ENCODE measurements at regions not wholly inside any gene's neighbourhood (a gene's known extent, or its start where the extent isn't known, plus 50 kb on each side); places are given as distances from the start of the nearest gene placed in this dataset.

GRCh38 chr6:150715133-150715532 lies 115.4 kb downstream of the PLEKHG1 start:
- DNase-seq (ENCODE audit: insufficient read length) (no peak), FAIRE-seq (no peak)
- TF ChIP-seq POLR2A (IDR thresholded peaks at IDR 0.05; ENCODE audit: low read depth, low read length) (no peak), TAF1 (IDR thresholded peaks at IDR 0.05; ENCODE audit: borderline replicate concordance, low read depth, low read length) (no peak), POLR2AphosphoS5 (IDR thresholded peaks at IDR 0.05; ENCODE audit: low read depth, low read length) (no peak)

GRCh38 chr6:150717419-150717818 lies 117.7 kb downstream of the PLEKHG1 start:
- DNase-seq (ENCODE audit: insufficient read length) = no peak
- FAIRE-seq = no peak
- no peak for TF ChIP-seq TAF1 (IDR thresholded peaks at IDR 0.05; ENCODE audit: borderline replicate concordance, low read depth, low read length)

- no peak for FAIRE-seq
- TF ChIP-seq POLR2A (IDR thresholded peaks at IDR 0.05; ENCODE audit: low read depth, low read length) (no peak), POLR2AphosphoS5 (IDR thresholded peaks at IDR 0.05; ENCODE audit: low read depth, low read length) (no peak), TAF1 (IDR thresholded peaks at IDR 0.05; ENCODE audit: borderline replicate concordance, low read depth, low read length) (no peak)
- DNase-seq (ENCODE audit: insufficient read length) = no peak
These were observed 119.5 kb downstream of the PLEKHG1 start for GRCh38 chr6:150719099-150719766.

GRCh38 chr6:150719831-150720230 lies 120.1 kb downstream of the PLEKHG1 start:
- FAIRE-seq (no peak), DNase-seq (ENCODE audit: insufficient read length) (no peak)
- TF ChIP-seq POLR2AphosphoS5 (IDR thresholded peaks at IDR 0.05; ENCODE audit: low read depth, low read length) = no peak
- no peak for TF ChIP-seq POLR2A (IDR thresholded peaks at IDR 0.05; ENCODE audit: low read depth, low read length)

GRCh38 chr6:150720774-150721233 lies 121.1 kb downstream of the PLEKHG1 start:
- FAIRE-seq (peak; percentile 78), DNase-seq (ENCODE audit: insufficient read length) (peak; percentile 25)
- TF ChIP-seq TAF1 (IDR thresholded peaks at IDR 0.05; ENCODE audit: borderline replicate concordance, low read depth, low read length) (no peak), POLR2A (IDR thresholded peaks at IDR 0.05; ENCODE audit: low read depth, low read length) (no peak), POLR2AphosphoS5 (IDR thresholded peaks at IDR 0.05; ENCODE audit: low read depth, low read length) (no peak)

GRCh38 chr6:150721418-150722266 lies 122.0 kb downstream of the PLEKHG1 start:
- no peak for TF ChIP-seq POLR2AphosphoS5 (IDR thresholded peaks at IDR 0.05; ENCODE audit: low read depth, low read length)
- TF ChIP-seq POLR2A (IDR thresholded peaks at IDR 0.05; ENCODE audit: low read depth, low read length) = no peak
- TF ChIP-seq TAF1 (IDR thresholded peaks at IDR 0.05; ENCODE audit: borderline replicate concordance, low read depth, low read length) = no peak
- FAIRE-seq (no peak), DNase-seq (ENCODE audit: insufficient read length) (no peak)

- no peak for DNase-seq (ENCODE audit: insufficient read length)
- TF ChIP-seq TAF1 (IDR thresholded peaks at IDR 0.05; ENCODE audit: borderline replicate concordance, low read depth, low read length) (no peak), POLR2AphosphoS5 (IDR thresholded peaks at IDR 0.05; ENCODE audit: low read depth, low read length) (no peak), POLR2A (IDR thresholded peaks at IDR 0.05; ENCODE audit: low read depth, low read length) (no peak)
- no peak for FAIRE-seq
These were observed 123.1 kb downstream of the PLEKHG1 start for GRCh38 chr6:150722614-150723344.

- FAIRE-seq (no peak), DNase-seq (ENCODE audit: insufficient read length) (no peak)
- TF ChIP-seq POLR2A (IDR thresholded peaks at IDR 0.05; ENCODE audit: low read depth, low read length) = no peak
- TF ChIP-seq POLR2AphosphoS5 (IDR thresholded peaks at IDR 0.05; ENCODE audit: low read depth, low read length) = no peak
- no peak for TF ChIP-seq TAF1 (IDR thresholded peaks at IDR 0.05; ENCODE audit: borderline replicate concordance, low read depth, low read length)
These were observed 123.6 kb downstream of the PLEKHG1 start for GRCh38 chr6:150723345-150723658.

- TF ChIP-seq POLR2A (IDR thresholded peaks at IDR 0.05; ENCODE audit: low read depth, low read length) (no peak), TAF1 (IDR thresholded peaks at IDR 0.05; ENCODE audit: borderline replicate concordance, low read depth, low read length) (no peak), POLR2AphosphoS5 (IDR thresholded peaks at IDR 0.05; ENCODE audit: low read depth, low read length) (no peak)
- FAIRE-seq (no peak), DNase-seq (ENCODE audit: insufficient read length) (no peak)
These were observed 124.2 kb downstream of the PLEKHG1 start for GRCh38 chr6:150723857-150724256.

GRCh38 chr6:150725795-150726194 lies 126.1 kb downstream of the PLEKHG1 start:
- DNase-seq (ENCODE audit: insufficient read length) (no peak), FAIRE-seq (no peak)
- TF ChIP-seq TAF1 (IDR thresholded peaks at IDR 0.05; ENCODE audit: borderline replicate concordance, low read depth, low read length) (no peak), POLR2AphosphoS5 (IDR thresholded peaks at IDR 0.05; ENCODE audit: low read depth, low read length) (no peak), POLR2A (IDR thresholded peaks at IDR 0.05; ENCODE audit: low read depth, low read length) (no peak)

GRCh38 chr6:150729188-150729748 lies 129.6 kb downstream of the PLEKHG1 start:
- no peak for FAIRE-seq
- TF ChIP-seq TAF1 (IDR thresholded peaks at IDR 0.05; ENCODE audit: borderline replicate concordance, low read depth, low read length) (no peak), POLR2AphosphoS5 (IDR thresholded peaks at IDR 0.05; ENCODE audit: low read depth, low read length) (no peak), POLR2A (IDR thresholded peaks at IDR 0.05; ENCODE audit: low read depth, low read length) (no peak)
- no peak for DNase-seq (ENCODE audit: insufficient read length)

All from GM12892 (cell line).